ENCODE measurements at regions not wholly inside any gene's neighbourhood (a gene's known extent, or its start where the extent isn't known, plus 50 kb on each side); places are given as distances from the start of the nearest gene placed in this dataset.
"Not testable (repeated sequence)": the region's sequence is repeated elsewhere in the genome, so short reads cannot be mapped to it uniquely, and the experiment has no call there.

- TF ChIP-seq CTCF (IDR thresholded peaks at IDR 0.05; ENCODE audit: insufficient read depth, low read length, poor library complexity, severe bottlenecking), result no peak
- no peak for DNase-seq (ENCODE audit: low read depth)
- Histone ChIP-seq H3K36me3 (ENCODE audit: control insufficient read depth, insufficient read depth, low read length) (peaks cover 1% of the 10 kb centered on the region), H3K27me3 (ENCODE audit: control insufficient read depth, insufficient read depth, low read length) (no peaks in the 10 kb centered on the region), H3K4me3 (ENCODE audit: low read depth, low read length) (no peak overlapping the region)
Measured at GRCh38 chr6:21752054-21752811, 158.7 kb downstream of the SOX4 start.

- TF ChIP-seq CTCF (IDR thresholded peaks at IDR 0.05; ENCODE audit: insufficient read depth, low read length, poor library complexity, severe bottlenecking), result no peak
- Histone ChIP-seq H3K27me3 (ENCODE audit: control insufficient read depth, insufficient read depth, low read length) (no peaks in the 10 kb centered on the region), H3K36me3 (ENCODE audit: control insufficient read depth, insufficient read depth, low read length) (peaks cover 1% of the 10 kb centered on the region), H3K4me3 (ENCODE audit: low read depth, low read length) (no peak overlapping the region)
- DNase-seq (ENCODE audit: low read depth), result no peak
Measured at GRCh38 chr6:21753241-21754108, 159.9 kb downstream of the SOX4 start.

GRCh38 chr6:21754891-21755290 lies 161.3 kb downstream of the SOX4 start:
- no peaks in the 10 kb centered on the region for H3K27me3 ChIP-seq (ENCODE audit: control insufficient read depth, insufficient read depth, low read length)
- TF ChIP-seq CTCF (IDR thresholded peaks at IDR 0.05; ENCODE audit: insufficient read depth, low read length, poor library complexity, severe bottlenecking), result no peak
- no peak for DNase-seq (ENCODE audit: low read depth)
- no peak overlapping the region for H3K4me3 ChIP-seq (ENCODE audit: low read depth, low read length)
- H3K36me3 ChIP-seq (ENCODE audit: control insufficient read depth, insufficient read depth, low read length), result peaks cover 1% of the 10 kb centered on the region

- Histone ChIP-seq H3K4me3 (ENCODE audit: low read depth, low read length) (no peak overlapping the region), H3K27me3 (ENCODE audit: control insufficient read depth, insufficient read depth, low read length) (no peaks in the 10 kb centered on the region), H3K36me3 (ENCODE audit: control insufficient read depth, insufficient read depth, low read length) (peaks cover 1% of the 10 kb centered on the region)
- DNase-seq (ENCODE audit: low read depth), result no peak
- TF ChIP-seq CTCF (IDR thresholded peaks at IDR 0.05; ENCODE audit: insufficient read depth, low read length, poor library complexity, severe bottlenecking), result no peak
Measured at GRCh38 chr6:21756487-21756886, 162.9 kb downstream of the SOX4 start.

GRCh38 chr6:21757392-21757791 lies 163.8 kb downstream of the SOX4 start:
- H3K4me3 ChIP-seq (ENCODE audit: low read depth, low read length); DNase-seq (ENCODE audit: low read depth); H3K36me3 ChIP-seq (ENCODE audit: control insufficient read depth, insufficient read depth, low read length); H3K27me3 ChIP-seq (ENCODE audit: control insufficient read depth, insufficient read depth, low read length): not testable (repeated sequence)

GRCh38 chr6:21759721-21760120 lies 166.2 kb downstream of the SOX4 start:
- TF ChIP-seq CTCF (IDR thresholded peaks at IDR 0.05; ENCODE audit: insufficient read depth, low read length, poor library complexity, severe bottlenecking), result no peak
- H3K36me3 ChIP-seq (ENCODE audit: control insufficient read depth, insufficient read depth, low read length), result peaks cover 1% of the 10 kb centered on the region
- no peak for DNase-seq (ENCODE audit: low read depth)
- H3K4me3 ChIP-seq (ENCODE audit: low read depth, low read length), result no peak overlapping the region
- H3K27me3 ChIP-seq (ENCODE audit: control insufficient read depth, insufficient read depth, low read length), result no peaks in the 10 kb centered on the region

GRCh38 chr6:21761053-21761730 lies 167.6 kb downstream of the SOX4 start:
- H3K4me3 ChIP-seq (ENCODE audit: low read depth, low read length); H3K27me3 ChIP-seq (ENCODE audit: control insufficient read depth, insufficient read depth, low read length); H3K36me3 ChIP-seq (ENCODE audit: control insufficient read depth, insufficient read depth, low read length); DNase-seq (ENCODE audit: low read depth): not testable (repeated sequence)
